ENCODE measurements at regions not wholly inside any gene's neighbourhood (a gene's known extent, or its start where the extent isn't known, plus 50 kb on each side); places are given as distances from the start of the nearest gene placed in this dataset.

DNA sequence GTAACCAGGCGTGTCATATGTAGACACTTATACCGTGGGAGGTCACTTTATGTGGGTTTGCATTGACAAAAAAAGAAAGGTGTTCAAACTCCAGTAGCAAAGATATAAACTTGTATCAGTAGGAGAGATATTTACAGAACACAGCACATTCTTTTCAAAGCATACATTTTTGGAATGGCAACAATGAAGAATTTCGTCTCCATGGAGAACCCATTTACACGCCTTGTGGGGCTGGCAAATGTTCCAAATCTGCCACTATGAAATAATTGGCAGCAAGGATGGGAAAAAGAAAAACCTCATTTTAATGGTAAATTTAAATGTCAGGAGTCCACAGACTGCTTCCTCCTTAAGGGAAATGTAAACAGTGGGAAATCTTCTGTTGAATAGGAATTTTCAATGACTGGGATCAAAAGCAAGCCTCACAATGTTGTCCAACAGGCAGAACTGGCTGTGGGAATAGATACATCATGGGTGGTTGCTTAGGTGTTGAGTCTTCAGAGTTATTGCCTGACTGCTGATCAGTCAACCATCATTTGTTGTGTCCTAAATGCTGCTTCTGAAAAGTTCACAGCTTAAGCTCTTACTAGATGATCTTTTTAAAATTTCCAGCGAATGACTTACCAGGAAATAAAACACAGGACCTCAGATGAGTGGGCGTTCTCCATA lies 256.6 kb upstream of the SEMA3C start:
- Histone ChIP-seq H3K4me2 (ENCODE audit: low read length) (peak overlapping the region; percentile 31), H2BK5ac (ENCODE audit: low read depth, low read length, poor library complexity) (no peak overlapping the region), H2BK120ac (ENCODE audit: insufficient read depth, low read length, poor library complexity) (no peak overlapping the region), H3K14ac (ENCODE audit: low read length) (no peak overlapping the region), H2BK12ac (ENCODE audit: low read length) (no peak overlapping the region), H3K9me3 (ENCODE audit: insufficient read depth, low read depth, low read length) (no peaks in the 10 kb centered on the region), H4K12ac (ENCODE audit: low read depth, low read length) (no peak overlapping the region), H4K8ac (ENCODE audit: low read depth, low read length) (no peak overlapping the region), H3K18ac (ENCODE audit: low read length) (no peak overlapping the region), H3K9ac (ENCODE audit: low read length) (no peak overlapping the region), H3K27ac (ENCODE audit: low read depth, low read length) (peak overlapping the region; percentile 79), H3K27me3 (ENCODE audit: insufficient read depth, low read length) (no peaks in the 10 kb centered on the region), H2AK5ac (ENCODE audit: low read length) (no peak overlapping the region), H3K36me3 (ENCODE audit: control insufficient read depth in 1 of 2, insufficient read depth in 2 of 2, low read length in 2 of 2) (no peaks in the 10 kb centered on the region), H3K4ac (ENCODE audit: low read depth, low read length) (no peak overlapping the region), H2AFZ (ENCODE audit: insufficient read depth, low read length, poor library complexity) (no peak overlapping the region), H4K91ac (ENCODE audit: low read depth, low read length) (no peak overlapping the region), H3K4me1 (ENCODE audit: control insufficient read depth in 1 of 2, insufficient read depth in 2 of 2, low read length in 2 of 2) (peaks cover 2 to 4% of the 10 kb centered on the region in 2 experiments), H3K4me3 (ENCODE audit: low read depth, low read length) (no peak overlapping the region), H3K23ac (ENCODE audit: low read length) (no peak overlapping the region), H3K79me1 (ENCODE audit: low read length) (no peaks in the 10 kb centered on the region), H3K79me2 (ENCODE audit: control insufficient read depth, insufficient read depth, low read length, poor library complexity) (no peaks in the 10 kb centered on the region)
- no CpG with 5 or more reads among the region's 6 CpGs for WGBS (ENCODE audit: extremely low coverage, insufficient coverage, insufficient read length)
- DNase-seq = peak; percentile 90 to 97

DNA sequence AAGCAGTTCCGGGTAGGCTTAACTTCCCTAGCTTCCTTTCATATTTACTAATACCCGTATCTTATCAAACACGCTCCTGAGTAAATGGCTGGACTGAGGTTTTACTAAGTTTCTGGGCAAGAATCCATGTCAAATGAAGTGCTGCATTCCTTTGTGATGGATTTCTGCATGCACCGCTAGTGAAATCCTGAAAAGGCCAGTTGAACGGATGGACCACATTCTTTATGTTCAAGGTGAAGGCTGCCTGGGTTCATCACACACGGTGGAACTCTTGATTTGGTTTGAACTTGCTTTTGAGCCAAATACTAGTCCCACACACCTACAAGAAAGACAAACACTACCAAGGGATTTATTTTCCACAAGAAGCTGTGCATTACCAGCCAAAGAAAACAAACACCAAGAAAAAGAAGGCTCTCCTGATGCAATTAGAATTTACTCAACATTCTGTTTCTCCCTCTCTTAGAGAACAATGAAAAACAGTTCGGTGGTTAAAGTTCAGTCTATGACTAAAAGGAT lies 255.0 kb upstream of the SEMA3C start:
- H3K4ac ChIP-seq (ENCODE audit: low read depth, low read length) = no peak overlapping the region

DNA sequence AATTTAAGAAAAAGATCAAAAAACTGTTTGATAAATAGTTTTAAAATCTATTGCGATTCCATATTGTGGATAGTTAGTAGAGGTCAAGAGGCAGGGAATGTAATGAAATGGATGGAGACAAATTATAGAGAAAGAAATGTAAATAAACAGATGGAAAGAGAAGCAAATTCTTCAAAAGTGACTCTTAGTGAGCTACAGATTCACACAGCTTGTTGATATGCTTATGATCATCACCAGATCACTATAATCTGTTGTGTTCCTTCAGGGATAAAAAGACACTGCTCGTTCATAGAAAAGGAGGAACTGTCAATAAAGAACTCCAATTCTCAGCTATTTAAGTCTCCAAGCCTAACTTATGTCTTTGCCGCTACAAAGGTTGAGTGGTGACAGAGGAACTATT lies 251.4 kb upstream of the SEMA3C start:
- no peak overlapping the region for H3K4me2 ChIP-seq (ENCODE audit: low read length)
- WGBS (ENCODE audit: extremely low coverage, insufficient coverage, insufficient read length) = no CpG with 5 or more reads among the region's 3 CpGs
- H2AFZ ChIP-seq (ENCODE audit: insufficient read depth, low read length, poor library complexity) = no peak overlapping the region
- H4K12ac ChIP-seq (ENCODE audit: low read depth, low read length) = no peak overlapping the region
- H3K23ac ChIP-seq (ENCODE audit: low read length) = no peak overlapping the region
- H3K14ac ChIP-seq (ENCODE audit: low read length) = no peak overlapping the region
- H3K18ac ChIP-seq (ENCODE audit: low read length) = no peak overlapping the region
- H3K9me3 ChIP-seq (ENCODE audit: insufficient read depth, low read depth, low read length) = no peaks in the 10 kb centered on the region
- H2BK5ac ChIP-seq (ENCODE audit: low read depth, low read length, poor library complexity) = no peak overlapping the region
- H3K9ac ChIP-seq (ENCODE audit: low read length) = no peak overlapping the region
- no peaks in the 10 kb centered on the region for H3K36me3 ChIP-seq (ENCODE audit: control insufficient read depth in 1 of 2, insufficient read depth in 2 of 2, low read length in 2 of 2)
- no peaks in the 10 kb centered on the region for H3K27me3 ChIP-seq (ENCODE audit: insufficient read depth, low read length)
- H3K79me2 ChIP-seq (ENCODE audit: control insufficient read depth, insufficient read depth, low read length, poor library complexity) = no peaks in the 10 kb centered on the region
- H3K27ac ChIP-seq (ENCODE audit: low read depth, low read length) = no peak overlapping the region
- no peak overlapping the region for H4K8ac ChIP-seq (ENCODE audit: low read depth, low read length)
- H2AK5ac ChIP-seq (ENCODE audit: low read length) = no peak overlapping the region
- no peak overlapping the region for H3K4ac ChIP-seq (ENCODE audit: low read depth, low read length)
- no peaks in the 10 kb centered on the region for H3K79me1 ChIP-seq (ENCODE audit: low read length)
- no peak overlapping the region for H4K91ac ChIP-seq (ENCODE audit: low read depth, low read length)
- H2BK120ac ChIP-seq (ENCODE audit: insufficient read depth, low read length, poor library complexity) = no peak overlapping the region
- no peaks in the 10 kb centered on the region for H3K4me1 ChIP-seq (ENCODE audit: control insufficient read depth in 1 of 2, insufficient read depth in 2 of 2, low read length in 2 of 2)
- no peak overlapping the region for H3K4me3 ChIP-seq (ENCODE audit: low read depth, low read length)
- DNase-seq = no peak
- no peak overlapping the region for H2BK12ac ChIP-seq (ENCODE audit: low read length)

More for the DNA sequence above, 255.0 kb upstream of the SEMA3C start:
- Histone ChIP-seq H2AK5ac (ENCODE audit: low read length) (no peak overlapping the region), H3K4me3 (ENCODE audit: low read depth, low read length) (no peak overlapping the region), H2AFZ (ENCODE audit: insufficient read depth, low read length, poor library complexity) (no peak overlapping the region), H4K12ac (ENCODE audit: low read depth, low read length) (no peak overlapping the region), H3K4me1 (ENCODE audit: control insufficient read depth in 1 of 2, insufficient read depth in 2 of 2, low read length in 2 of 2) (peaks cover 2 to 4% of the 10 kb centered on the region in 2 experiments), H2BK12ac (ENCODE audit: low read length) (no peak overlapping the region), H3K18ac (ENCODE audit: low read length) (no peak overlapping the region), H3K36me3 (ENCODE audit: control insufficient read depth in 1 of 2, insufficient read depth in 2 of 2, low read length in 2 of 2) (no peaks in the 10 kb centered on the region), H4K91ac (ENCODE audit: low read depth, low read length) (no peak overlapping the region), H3K4me2 (ENCODE audit: low read length) (no peak overlapping the region), H3K27ac (ENCODE audit: low read depth, low read length) (no peak overlapping the region), H3K14ac (ENCODE audit: low read length) (no peak overlapping the region), H2BK5ac (ENCODE audit: low read depth, low read length, poor library complexity) (no peak overlapping the region), H3K27me3 (ENCODE audit: insufficient read depth, low read length) (no peaks in the 10 kb centered on the region), H3K79me2 (ENCODE audit: control insufficient read depth, insufficient read depth, low read length, poor library complexity) (no peaks in the 10 kb centered on the region), H3K23ac (ENCODE audit: low read length) (no peak overlapping the region), H3K9ac (ENCODE audit: low read length) (no peak overlapping the region), H3K9me3 (ENCODE audit: insufficient read depth, low read depth, low read length) (no peaks in the 10 kb centered on the region), H4K8ac (ENCODE audit: low read depth, low read length) (no peak overlapping the region), H2BK120ac (ENCODE audit: insufficient read depth, low read length, poor library complexity) (no peak overlapping the region), H3K79me1 (ENCODE audit: low read length) (no peaks in the 10 kb centered on the region)
- no CpG with 5 or more reads among the region's 7 CpGs for WGBS (ENCODE audit: extremely low coverage, insufficient coverage, insufficient read length)
- peak; percentile 56 to 86 for DNase-seq

DNA sequence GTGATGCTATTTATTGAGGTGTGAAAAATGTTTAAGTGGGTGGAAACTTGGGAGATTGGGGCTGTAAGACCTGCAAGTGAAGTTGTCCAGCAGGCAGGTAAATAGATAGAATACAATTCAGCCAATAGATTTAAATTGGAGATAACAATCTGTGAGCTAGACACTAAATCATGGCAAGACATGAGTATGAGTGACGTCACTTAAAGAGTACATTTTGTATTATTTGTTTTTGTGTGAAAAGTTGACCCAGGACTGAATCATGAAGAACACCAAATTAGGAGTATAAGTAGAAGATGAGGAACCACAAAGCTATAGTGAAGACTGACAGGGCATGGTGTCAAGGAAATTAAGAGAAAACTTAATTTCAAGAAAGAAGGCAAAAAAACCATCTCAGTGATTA lies 249.1 kb upstream of the SEMA3C start:
- no peak overlapping the region for H2BK120ac ChIP-seq (ENCODE audit: insufficient read depth, low read length, poor library complexity)
- H3K9me3 ChIP-seq (ENCODE audit: insufficient read depth, low read depth, low read length) = no peaks in the 10 kb centered on the region
- no peak overlapping the region for H4K8ac ChIP-seq (ENCODE audit: low read depth, low read length)
- H3K27me3 ChIP-seq (ENCODE audit: insufficient read depth, low read length) = no peaks in the 10 kb centered on the region
- no peak overlapping the region for H4K12ac ChIP-seq (ENCODE audit: low read depth, low read length)
- H4K91ac ChIP-seq (ENCODE audit: low read depth, low read length) = no peak overlapping the region
- H3K27ac ChIP-seq (ENCODE audit: low read depth, low read length) = no peak overlapping the region
- H2BK12ac ChIP-seq (ENCODE audit: low read length) = no peak overlapping the region
- H3K4ac ChIP-seq (ENCODE audit: low read depth, low read length) = no peak overlapping the region
- H3K4me3 ChIP-seq (ENCODE audit: low read depth, low read length) = no peak overlapping the region
- H3K14ac ChIP-seq (ENCODE audit: low read length) = no peak overlapping the region
- H3K23ac ChIP-seq (ENCODE audit: low read length) = no peak overlapping the region
- H3K4me2 ChIP-seq (ENCODE audit: low read length) = no peak overlapping the region
- H3K36me3 ChIP-seq (ENCODE audit: control insufficient read depth in 1 of 2, insufficient read depth in 2 of 2, low read length in 2 of 2) = no peaks in the 10 kb centered on the region
- no peak overlapping the region for H3K9ac ChIP-seq (ENCODE audit: low read length)
- no CpG with 5 or more reads among the region's 1 CpG for WGBS (ENCODE audit: extremely low coverage, insufficient coverage, insufficient read length)
- no peak overlapping the region for H2BK5ac ChIP-seq (ENCODE audit: low read depth, low read length, poor library complexity)
- H3K79me1 ChIP-seq (ENCODE audit: low read length) = no peaks in the 10 kb centered on the region
- H2AK5ac ChIP-seq (ENCODE audit: low read length) = no peak overlapping the region
- H3K18ac ChIP-seq (ENCODE audit: low read length) = no peak overlapping the region
- H2AFZ ChIP-seq (ENCODE audit: insufficient read depth, low read length, poor library complexity) = no peak overlapping the region
- DNase-seq = no peak
- H3K79me2 ChIP-seq (ENCODE audit: control insufficient read depth, insufficient read depth, low read length, poor library complexity) = no peaks in the 10 kb centered on the region
- H3K4me1 ChIP-seq (ENCODE audit: control insufficient read depth in 1 of 2, insufficient read depth in 2 of 2, low read length in 2 of 2) = no peaks in the 10 kb centered on the region
